CD4-positive, alpha-beta T cell treated with Interleukin-17A for 4 hours (primary cell): ENCODE measurements at regions not wholly inside any gene's neighbourhood (a gene's known extent, or its start where the extent isn't known, plus 50 kb on each side); places are given as distances from the start of the nearest gene placed in this dataset.
"Not testable (repeated sequence)": the region's sequence is repeated elsewhere in the genome, so short reads cannot be mapped to it uniquely, and the experiment has no call there.

ENCODE experiments used
- DNase-seq: peaks from one replicate; pipeline ENCODE4 v3.0.0-alpha.2; 2020; ENCODE audit warnings: mixed read lengths

DNA sequence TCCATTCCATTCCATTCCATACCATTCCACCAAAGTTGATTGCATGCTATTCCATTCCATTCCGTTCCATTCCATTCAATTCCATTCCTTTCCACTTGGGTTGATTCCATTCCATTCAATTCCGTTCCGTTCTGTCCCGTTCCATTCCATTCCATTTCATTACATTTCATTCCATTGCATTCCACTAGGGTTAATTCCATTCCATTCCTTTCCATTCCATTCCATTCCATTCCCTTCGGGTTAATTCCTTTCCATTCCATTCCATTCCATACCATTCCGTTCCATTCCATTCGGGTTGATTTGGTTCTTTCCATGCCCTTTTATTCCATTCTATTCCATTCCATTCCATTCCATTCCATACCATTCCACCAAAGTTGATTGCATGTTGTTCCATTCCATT, 131.9 kb downstream of the CWH43 start:
- not testable (repeated sequence) for DNase-seq

DNA sequence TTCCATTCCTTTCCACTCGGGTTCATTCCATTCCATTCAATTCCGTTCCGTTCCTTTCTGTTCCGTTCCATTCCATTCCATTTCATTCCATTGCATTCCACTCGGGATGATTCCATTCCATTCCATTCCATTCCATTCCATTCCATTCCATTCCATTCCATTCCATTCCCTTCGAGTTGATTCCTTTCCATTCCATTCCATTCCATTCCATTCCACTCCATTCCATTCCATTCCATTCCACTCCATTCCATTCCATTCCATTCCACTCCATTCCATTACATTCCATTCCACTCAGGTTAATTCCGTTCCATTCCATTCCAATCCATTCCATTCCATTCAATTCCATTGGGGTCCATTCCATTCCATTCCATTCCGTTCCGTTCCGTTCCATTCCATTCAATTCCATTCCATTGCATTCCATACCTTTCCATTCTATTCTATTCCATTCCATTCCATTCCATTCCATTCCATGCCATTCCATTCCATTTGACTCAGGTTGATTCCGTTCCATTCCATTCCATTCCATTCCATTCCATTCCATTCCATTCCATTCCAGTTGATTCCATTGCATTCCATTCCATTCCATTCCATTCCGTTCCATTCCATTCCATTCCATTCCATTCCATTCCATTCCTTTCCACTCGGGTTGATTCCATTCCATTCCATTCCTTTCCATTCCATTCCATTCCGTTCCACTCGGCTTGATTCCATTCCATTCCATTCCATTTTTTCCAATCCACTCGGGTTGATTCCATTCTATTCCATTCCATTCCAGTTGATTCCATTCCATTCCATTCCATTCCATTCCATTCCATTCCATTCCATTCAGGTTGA, 132.5 kb downstream of the CWH43 start:
- DNase-seq: not testable (repeated sequence)

DNA sequence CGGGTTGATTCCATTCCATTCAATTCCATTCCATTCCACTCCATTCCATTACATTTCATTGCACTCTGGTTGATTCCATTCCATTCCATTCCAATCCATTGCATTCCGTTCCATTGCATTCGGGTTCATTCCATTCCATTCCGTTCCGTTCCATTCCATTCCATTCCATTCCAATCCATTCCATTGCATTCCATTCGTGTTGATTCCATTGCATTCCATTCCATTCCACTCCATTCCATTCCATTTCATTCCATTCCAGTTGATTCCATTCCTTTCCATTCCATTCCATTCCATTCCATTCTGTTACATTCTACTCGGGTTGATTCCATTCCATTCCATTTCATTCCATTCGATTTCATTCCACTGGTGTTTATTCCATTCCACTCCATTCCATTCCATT, 133.3 kb downstream of the CWH43 start:
- not testable (repeated sequence) for DNase-seq

DNA sequence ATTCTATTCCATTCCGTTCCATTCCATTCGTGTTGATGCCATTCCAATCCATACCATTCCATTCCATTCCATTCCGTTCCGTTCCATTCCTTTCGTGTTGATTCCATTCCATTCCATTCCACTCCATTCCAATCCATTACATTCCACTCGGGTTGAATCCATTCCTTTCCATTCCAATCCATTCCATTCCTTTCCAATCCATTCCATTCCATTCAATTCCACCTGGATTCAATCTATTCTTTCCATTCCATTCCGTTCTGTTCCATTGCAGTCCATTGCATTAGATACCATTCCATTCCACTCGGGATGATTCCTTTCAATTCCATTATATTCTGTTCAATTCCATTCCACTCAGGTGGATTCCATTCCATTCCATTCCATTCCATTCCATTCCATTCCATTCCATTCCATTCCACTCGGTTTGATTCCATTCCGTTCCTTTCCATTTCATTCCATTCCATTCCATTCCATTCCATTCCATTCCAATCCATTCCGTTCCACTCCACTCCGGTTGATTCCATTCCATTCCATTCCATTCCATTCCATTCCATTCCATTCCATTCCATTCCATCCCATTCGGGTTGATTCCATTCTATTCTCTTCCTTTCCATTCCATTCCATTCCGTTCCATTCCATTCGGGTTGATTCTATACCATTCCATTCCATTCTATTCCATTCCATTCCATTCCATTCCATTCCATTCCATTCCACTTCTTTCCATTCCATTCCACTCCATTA, 134.1 kb downstream of the CWH43 start:
- not testable (repeated sequence) for DNase-seq

DNA sequence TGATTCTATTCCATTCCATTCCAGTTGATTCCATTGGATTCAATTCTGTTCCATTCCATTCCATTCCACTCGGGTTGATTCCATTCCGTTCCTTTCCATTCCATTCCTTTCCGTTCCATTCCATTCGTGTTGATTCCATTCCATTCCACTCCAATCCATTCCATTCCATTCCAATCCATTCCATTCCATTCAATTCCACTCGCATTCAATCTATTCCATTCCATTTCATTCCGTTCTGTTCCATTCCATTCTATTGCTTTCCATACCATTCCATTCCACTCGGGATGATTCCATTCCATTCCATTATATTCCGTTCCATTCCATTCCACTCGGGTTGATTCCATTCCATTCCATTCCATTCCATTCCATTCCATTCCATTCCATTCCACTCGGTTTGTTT, 134.7 kb downstream of the CWH43 start:
- DNase-seq: peak; percentile 3

DNA sequence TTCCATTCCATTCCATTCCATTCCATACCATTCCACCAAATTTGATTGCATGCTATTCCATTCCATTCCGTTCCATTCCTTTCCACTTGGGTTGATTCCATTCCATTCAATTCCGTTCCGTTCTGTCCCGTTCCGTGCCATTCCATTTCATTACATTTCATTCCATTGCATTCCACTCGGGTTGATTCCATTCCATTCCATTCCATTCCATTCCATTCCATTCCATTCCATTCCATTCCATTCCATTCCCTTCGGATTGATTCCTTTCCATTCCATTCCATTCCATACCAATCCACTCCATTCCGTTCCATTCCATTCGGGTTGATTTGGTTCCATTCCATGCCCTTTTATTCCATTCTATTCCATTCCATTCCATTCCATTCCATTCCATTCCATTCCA, 140.4 kb downstream of the CWH43 start:
- not testable (repeated sequence) for DNase-seq

DNA sequence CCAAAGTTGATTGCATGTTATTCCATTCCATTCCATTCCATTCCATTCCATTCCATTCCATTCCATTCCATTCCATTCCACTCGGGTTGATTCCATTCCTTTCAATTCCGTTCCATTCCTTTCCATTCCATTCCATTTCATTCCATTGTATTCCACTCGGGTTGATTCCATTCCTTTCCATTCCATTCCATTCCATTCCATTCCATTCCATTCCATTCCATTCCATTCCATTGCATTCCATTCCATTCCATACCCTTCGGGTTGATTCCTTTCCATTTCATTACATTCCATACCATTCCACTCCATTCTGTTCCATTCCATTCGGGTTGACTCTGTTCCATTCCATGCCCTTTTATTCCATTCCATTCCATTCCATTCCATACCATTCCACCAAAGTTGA, 140.8 kb downstream of the CWH43 start:
- DNase-seq: not testable (repeated sequence)

DNA sequence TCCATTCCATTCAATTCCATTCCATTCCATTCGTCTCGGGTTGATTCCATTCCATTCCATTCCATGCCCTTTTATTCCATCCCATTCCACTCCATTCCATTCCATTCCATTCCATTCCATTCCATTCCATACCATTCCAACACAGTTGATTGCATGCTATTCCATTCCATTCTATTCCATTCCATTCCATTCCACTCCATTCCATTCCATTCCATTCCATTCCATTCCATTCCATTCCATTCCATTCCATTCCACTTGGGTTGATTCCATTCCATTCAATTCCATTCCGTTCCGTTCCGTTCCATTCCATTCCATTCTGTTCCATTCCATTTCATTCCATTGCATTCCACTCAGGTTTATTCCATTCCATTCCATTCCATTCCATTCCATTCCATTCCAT, 143.3 kb downstream of the CWH43 start:
- DNase-seq: not testable (repeated sequence)

DNA sequence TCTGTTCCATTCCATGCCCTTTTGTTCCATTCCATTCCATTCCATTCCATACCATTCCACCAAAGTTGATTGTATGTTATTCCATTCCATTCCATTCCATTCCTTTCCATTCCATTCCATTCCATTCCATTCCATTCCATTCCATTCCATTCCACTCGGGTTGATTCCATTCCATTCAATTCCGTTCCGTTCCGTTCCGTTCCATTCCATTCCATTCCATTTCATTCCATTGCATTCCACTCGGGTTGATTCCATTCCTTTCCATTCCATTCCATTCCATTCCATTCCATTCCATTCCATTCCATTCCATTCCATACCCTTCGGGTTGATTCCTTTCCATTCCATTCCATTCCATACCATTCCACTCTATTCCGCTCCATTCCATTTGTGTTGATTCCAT, 143.8 kb downstream of the CWH43 start:
- DNase-seq: not testable (repeated sequence)

DNA sequence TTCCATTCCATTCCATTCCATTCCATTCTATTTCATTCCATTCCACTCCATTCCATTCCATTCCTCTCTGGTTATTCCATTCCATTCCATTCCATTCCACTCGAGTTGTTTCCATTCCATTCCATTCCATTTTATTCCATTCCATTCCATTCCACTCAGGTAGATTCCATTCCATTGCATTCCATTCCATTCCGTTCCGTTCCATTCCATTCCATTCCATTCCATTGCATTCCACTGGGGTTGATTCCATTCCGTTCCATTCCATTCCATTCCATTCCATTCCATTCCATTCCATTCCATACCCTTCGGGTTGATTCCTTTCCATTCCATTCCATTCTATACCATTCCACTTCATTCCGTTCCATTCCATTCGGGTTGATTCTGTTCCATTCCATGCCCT, 144.6 kb downstream of the CWH43 start:
- DNase-seq: not testable (repeated sequence)

DNA sequence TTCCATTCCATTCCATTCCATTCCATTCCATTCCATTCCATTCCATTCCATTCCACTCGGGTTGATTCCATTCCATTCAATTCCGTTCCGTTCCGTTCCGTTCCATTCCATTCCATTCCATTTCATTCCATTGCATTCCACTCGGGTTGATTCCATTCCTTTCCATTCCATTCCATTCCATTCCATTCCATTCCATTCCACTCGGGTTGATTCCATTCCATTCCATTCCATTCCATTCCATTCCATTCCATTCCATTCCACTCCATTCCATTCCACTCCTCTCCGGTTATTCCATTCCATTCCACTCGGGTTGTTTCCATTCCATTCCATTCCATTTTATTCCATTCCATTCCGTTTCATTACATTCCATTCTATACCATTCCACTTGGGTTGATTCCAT, 151.0 kb downstream of the CWH43 start:
- not testable (repeated sequence) for DNase-seq

DNA sequence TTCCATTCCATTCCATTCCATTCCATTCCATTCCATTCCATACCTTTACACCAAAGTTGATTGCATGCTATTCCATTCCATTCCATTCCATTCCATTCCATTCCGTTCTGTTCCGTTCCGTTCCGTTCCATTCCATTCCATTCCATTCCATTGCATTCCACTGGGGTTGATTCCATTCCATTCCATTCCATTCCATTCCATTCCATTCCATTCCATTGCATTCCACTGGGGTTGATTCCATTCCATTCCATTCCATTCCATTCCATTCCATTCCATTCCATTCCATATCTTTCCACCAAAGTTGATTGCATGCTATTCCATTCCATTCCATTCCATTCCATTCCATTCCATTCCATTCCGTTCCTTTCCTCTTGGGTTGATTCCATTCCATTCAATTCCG, 151.9 kb downstream of the CWH43 start:
- not testable (repeated sequence) for DNase-seq

DNA sequence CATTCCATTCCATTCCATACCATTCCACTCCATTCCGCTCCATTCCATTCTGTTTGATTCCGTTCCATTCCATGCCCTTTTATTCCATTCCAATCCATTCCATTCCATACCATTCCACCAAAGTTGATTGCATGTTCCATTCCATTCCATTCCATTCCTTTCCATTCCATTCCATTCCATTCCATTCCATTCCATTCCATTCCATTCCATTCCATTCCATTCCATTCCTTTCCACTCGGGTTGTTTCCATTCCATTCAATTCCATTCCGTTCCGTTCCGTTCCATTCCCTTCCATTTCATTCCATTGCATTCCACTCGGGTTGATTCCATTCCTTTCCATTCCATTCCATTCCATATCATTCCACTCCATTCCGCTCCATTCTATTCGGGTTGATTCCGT, 152.7 kb downstream of the CWH43 start:
- not testable (repeated sequence) for DNase-seq

DNA sequence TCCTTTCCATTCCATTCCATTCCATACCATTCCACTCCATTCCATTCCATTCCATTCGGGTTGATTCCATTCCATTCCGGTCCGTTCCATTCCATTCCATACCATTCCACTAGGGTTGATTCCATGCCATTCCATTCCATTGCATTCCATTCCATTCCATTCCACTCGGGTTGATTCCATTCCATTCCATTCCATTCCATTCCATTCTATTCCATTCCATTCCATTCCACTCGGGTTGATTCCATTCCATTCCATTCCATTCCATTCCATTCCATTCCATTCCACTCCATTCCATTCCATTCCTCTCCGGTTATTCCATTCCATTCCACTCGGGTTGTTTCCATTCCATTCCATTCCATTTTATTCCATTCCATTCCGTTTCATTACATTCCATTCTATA, 153.4 kb downstream of the CWH43 start:
- not testable (repeated sequence) for DNase-seq

DNA sequence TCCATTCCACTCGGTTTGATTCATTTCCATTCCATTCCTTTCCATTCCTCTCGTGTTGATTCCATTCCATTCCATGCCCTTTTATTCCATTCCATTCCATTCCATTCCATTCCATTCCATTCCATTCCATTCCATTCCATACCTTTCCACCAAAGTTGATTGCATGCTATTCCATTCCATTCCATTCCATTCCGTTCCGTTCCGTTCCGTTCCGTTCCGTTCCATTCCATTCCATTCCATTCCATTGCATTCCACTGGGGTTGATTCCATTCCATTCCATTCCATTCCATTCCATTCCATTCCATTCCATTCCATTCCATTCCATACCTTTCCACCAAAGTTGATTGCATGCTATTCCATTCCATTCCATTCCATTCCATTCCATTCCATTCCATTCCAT, 154.3 kb downstream of the CWH43 start:
- DNase-seq: not testable (repeated sequence)

DNA sequence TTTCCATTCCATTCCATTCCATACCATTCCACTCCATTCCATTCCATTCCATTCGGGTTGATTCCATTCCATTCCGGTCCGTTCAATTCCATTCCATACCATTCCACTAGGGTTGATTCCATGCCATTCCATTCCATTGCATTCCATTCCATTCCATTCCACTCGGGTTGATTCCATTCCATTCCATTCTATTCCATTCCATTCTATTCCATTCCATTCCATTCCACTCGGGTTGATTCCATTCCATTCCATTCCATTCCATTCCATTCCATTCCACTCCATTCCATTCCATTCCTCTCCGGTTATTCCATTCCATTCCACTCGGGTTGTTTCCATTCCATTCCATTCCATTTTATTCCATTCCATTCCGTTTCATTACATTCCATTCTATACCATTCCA, 155.9 kb downstream of the CWH43 start:
- not testable (repeated sequence) for DNase-seq

DNA sequence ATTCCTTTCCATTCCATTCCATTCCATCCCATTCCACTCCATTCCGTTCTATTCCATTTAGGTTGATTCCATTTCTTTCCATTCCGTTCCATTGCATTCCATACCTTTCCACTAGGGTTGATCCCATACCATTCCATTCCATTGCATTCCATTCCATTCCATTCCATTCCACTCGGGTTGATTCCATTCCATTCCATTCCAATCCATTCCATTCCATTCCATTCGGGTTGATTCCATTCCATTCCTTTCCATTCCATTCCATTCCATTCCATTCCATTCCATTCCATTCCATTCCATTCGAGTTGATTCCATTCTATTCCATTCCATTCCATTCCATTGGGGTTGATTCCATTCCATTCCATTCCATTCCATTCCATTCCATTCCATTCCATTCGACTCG, 161.1 kb downstream of the CWH43 start:
- not testable (repeated sequence) for DNase-seq

DNA sequence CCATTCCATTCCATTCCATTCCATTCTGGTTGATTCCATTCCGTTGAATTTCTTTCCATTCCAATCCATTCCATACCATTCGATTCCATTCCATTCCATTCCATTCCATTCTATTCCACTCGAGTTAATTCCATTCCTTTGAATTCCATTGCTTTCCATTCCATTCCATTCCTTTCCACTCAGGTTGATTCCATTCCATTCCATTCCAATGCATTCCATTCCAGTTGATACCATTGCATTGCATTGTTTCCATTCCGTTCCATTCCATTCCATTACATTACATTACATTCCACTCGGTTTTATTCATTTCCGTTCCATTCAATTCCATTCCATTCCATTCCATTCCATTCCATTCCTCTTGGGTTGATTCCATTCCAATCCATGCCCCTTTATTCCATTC, 161.5 kb downstream of the CWH43 start:
- DNase-seq: not testable (repeated sequence)

DNA sequence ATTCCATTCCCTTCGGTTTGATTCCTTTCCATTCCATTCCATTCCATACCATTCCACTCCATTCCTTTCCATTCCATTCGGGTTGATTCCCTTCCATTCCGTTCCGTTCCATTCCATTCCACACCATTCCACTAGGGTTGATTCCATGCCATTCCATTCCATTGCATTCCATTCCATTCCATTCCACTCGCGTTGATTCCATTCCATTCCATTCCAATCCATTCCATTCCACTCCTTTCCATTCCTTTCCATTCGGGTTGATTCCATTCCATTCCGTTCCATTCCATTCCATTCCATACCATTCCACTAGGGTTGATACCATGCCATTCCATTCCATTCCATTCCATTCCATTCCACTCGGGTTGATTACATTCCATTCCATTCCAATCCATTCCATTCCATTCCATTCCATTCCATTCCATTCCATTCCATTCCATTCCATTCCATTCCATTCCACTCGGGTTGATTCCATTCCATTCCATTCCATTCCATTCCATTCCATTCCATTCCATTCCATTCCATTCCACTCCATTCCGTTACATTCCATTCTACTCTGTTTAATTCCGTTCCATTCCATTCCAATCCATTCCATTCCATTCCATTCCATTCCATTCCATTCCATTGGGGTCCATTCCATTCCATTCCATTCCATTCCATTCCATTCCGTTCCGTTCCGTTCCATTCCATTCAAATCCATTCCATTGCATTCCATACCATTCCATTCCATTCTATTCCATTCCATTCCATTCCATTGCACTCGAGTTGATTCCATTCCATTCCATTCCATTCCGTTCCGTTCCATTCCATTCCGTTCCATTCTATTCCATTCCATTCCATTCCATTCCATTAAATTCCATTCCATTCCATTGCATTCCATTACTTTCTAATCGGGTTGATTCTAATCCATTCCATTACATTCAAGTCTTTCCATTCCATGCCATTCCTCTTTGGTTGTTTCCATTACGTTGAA, 163.2 kb downstream of the CWH43 start:
- not testable (repeated sequence) for DNase-seq

DNA sequence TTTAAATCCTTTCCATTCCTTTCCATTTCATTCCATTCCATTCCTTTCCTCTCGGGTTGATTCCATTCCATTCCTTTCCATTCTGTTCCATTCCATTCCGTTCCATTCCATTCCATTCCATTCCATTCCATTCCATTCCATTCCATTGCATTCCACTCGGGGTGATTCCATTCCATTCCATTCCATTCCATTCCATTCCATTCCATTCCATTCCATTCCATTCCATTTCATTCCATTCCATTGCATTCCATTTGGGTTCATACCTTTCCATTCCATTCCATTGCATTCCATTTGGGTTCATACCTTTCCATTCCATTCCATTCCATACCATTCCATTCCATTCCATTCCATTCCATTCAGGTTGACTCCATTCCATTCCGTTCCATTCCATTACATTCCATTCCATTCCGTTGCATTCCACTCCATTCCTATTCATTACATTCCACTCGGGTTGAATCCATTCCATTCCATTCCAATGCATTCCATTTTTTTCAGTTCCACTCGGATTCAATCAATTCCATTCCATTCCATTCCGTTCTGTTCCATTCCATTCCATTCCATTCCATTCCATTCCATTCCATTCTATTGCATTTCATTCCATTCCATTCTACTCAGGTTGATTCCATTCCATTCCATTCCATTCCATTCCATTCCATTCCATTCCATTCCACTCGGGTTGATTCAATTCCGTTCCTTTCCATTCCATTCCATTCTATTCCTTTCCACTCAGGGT, 164.4 kb downstream of the CWH43 start:
- DNase-seq: not testable (repeated sequence)

DNA sequence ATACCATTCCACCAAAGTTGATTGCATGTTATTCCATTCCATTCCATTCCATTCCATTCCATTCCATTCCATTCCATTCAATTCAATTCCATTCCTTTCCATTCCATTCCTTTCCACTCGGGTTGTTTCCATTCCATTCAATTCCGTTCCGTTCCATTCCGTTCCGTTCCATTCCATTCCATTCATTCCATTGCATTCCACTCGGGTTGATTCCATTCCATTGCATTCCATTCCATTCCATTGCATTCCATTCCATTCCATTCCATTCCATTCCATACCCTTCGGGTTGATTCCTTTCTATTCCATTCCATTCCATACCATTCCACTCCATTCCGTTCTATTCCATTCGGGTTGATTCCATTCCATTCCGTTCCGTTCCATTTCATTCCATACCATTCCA, 166.9 kb downstream of the CWH43 start:
- DNase-seq: not testable (repeated sequence)
